ENCODE measurements at regions not wholly inside any gene's neighbourhood (a gene's known extent, or its start where the extent isn't known, plus 50 kb on each side); places are given as distances from the start of the nearest gene placed in this dataset.
"Not testable (repeated sequence)": the region's sequence is repeated elsewhere in the genome, so short reads cannot be mapped to it uniquely, and the experiment has no call there.

DNA sequence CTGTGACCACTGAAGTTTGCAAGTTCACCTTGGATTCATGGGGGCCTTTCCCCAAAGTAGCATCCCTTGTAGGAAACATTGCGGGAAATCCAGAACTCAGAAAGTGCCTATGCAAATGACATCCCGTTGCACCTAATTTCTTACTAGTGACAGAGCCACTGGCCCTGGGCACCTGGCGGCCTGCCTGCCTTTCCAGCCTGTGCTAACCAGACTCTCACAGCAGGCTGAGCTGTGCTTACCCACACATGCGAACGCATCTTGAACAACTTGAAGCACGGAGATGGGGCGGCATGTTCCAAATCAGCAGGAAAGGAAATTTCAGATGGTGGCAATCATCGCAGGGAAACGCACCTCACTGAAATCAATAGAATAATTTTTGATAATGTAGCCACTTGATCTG lies 405.8 kb downstream of the TMEM182 start:
- no peak for DNase-seq (ENCODE audit: low spot score)

- no peak for DNase-seq (ENCODE audit: low spot score)
Measured at GRCh38 chr2:103169861-103170260, 408.0 kb downstream of the TMEM182 start.

DNA sequence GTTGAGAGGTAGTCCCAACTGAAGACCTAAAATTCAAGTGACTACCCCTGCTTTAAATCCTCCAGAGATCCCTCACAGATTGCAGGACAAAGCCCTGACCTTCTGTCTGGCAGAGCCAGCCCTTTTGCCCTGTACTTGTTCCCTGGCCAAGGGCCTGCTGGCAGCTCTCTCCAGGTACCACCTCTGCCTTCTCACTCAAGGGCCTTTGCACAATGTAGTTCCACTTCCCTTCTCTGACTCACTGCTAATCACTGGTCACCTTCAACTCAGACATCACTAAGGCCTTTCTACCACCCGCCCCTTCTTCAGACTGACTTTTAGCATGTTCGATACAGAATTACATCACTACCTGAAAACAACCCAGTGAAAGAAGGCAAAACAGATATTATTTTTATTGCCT lies 411.0 kb downstream of the TMEM182 start:
- no peak for DNase-seq (ENCODE audit: low spot score)

- DNase-seq (ENCODE audit: low spot score) = no peak
Measured at GRCh38 chr2:103174711-103175110, 412.9 kb downstream of the TMEM182 start.

DNA sequence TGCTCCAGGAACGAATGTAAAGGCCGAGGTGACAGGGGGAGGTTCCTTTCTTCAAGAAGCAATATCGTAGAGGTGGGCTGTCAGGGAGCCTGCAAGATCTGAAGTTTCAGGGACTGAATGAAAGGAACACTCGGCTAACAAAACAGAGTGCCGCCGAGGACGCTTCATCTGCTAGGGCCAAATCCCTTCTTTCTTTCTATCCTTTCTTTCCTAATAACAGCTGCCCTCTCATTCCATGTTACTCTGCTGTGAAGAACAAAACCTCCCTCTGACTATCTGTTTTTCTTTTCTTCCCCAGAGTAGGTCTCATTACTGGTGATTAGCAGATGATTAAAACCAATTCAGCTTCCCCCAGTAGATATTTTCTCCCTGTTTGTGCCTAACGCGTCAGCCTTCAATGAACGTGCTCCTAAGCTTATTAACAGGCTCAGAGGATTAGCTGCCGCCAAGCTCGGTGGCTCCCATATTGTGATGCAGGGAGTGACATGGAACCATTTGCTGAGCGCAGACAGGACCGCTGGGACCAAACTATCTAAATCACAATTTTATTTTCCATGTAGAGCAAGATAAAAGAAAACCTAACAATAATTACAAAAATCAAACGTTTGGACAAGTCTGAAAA lies 414.6 kb downstream of the TMEM182 start:
- DNase-seq (ENCODE audit: low spot score) = no peak

- DNase-seq (ENCODE audit: low spot score) = no peak
Measured at GRCh38 chr2:103179798-103180197, 418.0 kb downstream of the TMEM182 start.

- DNase-seq (ENCODE audit: low spot score) = no peak
Measured at GRCh38 chr2:103183061-103183460, 421.2 kb downstream of the TMEM182 start.

- no peak for DNase-seq (ENCODE audit: low spot score)
Measured at GRCh38 chr2:103196802-103197201, 435.0 kb downstream of the TMEM182 start.

- not testable (repeated sequence) for DNase-seq (ENCODE audit: low spot score)
Measured at GRCh38 chr2:103200774-103201173, 438.9 kb downstream of the TMEM182 start.

DNA sequence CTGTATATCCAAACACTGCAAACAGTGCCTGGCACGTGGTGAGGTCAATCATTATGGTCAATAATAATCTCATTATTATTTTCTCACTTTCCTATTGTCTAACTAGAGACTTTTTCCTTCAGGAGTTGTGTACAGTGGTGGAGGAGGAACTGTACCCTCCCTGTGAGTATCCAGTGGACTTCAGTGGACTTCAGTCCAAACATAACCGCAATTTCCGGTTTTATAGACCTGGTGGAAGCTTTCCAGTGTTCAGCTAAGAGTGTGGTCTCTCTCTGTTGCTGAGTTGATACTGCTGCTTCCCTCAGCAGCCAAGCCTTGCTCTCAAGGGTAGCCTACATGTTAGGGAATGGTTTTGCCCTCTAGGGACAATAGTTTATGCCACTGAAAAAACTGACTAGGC lies 447.1 kb downstream of the TMEM182 start:
- DNase-seq (ENCODE audit: low spot score) = no peak

DNA sequence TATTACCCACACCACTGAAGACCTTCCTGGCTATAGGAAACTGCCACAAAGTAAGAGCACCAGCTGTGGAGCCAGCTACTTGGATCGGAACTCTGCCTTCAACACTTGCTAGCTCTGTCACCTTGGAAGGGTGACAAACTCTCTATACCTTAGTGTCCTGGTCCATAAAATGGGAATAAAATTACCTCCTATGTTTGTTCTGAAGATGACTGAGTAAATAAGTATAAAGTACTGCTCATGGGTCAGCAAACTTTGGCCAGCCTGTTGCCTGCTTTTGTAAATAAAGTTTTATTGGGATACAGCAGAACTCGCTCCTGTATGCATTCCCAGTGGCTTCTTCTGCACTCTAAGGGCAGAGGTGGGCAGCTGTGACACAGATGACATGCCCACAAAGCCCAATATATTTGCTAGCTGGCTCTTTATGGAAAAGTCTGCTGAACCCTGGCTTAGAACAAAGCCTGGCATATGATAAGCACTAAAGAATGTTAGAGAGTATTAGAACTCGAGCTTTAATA lies 451.3 kb downstream of the TMEM182 start:
- DNase-seq (ENCODE audit: low spot score) = no peak

- no peak for DNase-seq (ENCODE audit: low spot score)
Measured at GRCh38 chr2:103218516-103218915, 456.7 kb downstream of the TMEM182 start.

DNA sequence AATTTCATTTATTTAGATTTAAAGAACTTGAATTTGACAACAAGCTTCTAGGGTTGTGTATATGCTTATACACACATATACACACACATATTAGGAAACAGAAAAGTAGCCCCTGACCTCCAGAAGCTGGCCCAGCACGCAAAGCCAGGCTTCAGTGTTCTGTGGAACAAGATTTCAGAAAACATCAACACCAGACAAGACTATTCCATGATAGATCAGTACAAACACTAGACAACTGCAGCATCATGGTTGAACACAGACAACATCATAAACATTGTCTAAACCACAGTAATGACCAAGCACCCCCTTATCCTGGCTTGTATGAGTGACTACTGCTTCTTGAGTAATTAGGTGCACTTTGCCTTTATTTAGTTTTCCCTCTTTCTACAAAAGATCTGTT lies 457.6 kb downstream of the TMEM182 start:
- no peak for DNase-seq (ENCODE audit: low spot score)

DNA sequence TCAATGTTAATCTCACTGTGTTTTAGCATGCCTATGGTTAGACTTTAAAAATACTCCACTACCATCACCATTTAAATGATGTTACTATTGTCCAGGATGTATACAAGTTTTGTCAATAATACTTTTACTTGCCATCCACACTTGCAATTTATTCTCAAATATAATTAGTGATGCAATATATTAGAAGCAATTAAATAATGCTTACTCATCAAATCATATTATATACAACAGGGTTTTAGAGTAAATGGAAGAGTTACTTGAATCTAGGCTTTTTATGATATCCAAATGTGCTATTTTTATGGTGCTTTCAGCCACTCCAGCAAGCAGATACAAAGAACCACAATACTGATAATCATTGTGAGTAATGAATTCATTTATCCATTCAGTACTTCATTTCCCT lies 461.1 kb downstream of the TMEM182 start:
- no peak for DNase-seq (ENCODE audit: low spot score)

- no peak for DNase-seq (ENCODE audit: low spot score)
Measured at GRCh38 chr2:103230796-103231195, 469.0 kb downstream of the TMEM182 start.

DNA sequence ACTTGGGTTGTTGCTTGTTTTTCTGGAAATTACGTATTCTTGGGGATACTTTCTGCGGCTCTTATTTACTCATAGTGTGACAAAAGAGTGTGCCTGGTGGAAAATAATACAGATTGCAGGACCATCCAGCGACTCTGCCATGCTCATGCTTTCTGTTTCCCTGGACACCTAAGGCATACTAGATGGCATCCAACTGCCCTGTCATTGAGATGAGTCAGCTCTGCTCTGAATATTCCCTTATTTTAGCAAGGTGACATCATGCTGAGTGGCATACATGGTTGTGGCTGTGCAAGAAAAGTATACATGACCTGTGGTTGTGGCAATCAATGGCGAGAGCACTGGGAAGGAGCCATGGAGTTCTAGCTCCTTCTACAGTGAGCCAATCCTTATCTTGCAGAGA lies 471.0 kb downstream of the TMEM182 start:
- DNase-seq (ENCODE audit: low spot score) = no peak

DNA sequence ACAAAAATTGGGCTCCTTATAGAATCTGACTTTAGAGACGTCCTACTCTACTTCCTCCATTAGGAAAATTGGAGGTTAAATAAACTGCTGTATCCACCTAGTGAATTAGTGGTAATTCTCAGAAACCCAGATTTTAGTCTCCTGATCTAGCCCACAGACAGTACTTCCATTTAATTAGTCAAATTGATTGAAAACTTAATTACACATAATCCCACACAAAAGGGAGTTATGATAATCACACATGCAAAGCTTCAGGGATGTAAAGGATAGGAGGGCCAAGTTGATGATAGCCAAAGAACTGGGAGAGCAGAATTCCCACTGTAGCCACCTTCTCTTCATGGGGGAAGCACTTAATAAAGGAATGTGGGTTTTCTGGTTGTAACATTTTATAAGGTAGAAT lies 471.9 kb downstream of the TMEM182 start:
- DNase-seq (ENCODE audit: low spot score) = no peak

DNA sequence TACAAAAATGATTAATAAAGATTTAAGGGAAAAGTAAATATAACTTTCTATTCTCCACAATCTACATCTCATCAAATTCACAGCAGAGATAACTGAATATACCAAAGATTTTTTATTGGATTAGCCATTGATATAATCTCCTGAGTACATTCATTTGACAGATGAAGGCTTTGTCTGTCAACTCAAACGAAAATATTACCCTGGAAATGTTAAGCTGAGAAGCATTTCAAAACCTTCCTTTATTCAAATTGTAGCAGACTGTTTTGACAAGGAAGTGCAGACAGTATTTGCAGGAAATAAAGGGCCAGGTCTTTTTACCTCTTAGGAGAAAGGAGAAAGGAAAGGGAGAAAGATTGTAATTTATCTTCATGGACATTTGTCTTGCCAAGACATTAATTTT lies 473.5 kb downstream of the TMEM182 start:
- no peak for DNase-seq (ENCODE audit: low spot score)

DNA sequence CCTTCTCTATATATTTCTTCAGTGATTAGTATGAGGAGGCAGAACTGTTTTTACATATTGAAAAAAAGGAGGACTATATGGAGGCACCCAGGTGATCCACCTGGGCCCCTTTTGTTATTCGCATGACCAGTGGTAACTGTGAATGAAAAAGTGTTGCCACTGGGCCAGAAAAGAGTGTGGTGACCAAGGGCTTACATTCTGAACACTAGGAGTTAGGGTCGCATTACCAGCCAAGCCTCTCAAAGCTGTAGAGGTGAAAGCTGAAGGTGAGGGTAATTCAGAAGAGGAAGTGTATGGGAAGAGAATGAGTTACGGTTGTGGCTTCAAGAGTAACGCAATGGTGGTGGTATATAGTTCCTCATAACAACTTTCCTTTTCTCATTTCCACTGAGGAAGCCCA lies 487.6 kb downstream of the TMEM182 start:
- no peak for DNase-seq (ENCODE audit: low spot score)

DNA sequence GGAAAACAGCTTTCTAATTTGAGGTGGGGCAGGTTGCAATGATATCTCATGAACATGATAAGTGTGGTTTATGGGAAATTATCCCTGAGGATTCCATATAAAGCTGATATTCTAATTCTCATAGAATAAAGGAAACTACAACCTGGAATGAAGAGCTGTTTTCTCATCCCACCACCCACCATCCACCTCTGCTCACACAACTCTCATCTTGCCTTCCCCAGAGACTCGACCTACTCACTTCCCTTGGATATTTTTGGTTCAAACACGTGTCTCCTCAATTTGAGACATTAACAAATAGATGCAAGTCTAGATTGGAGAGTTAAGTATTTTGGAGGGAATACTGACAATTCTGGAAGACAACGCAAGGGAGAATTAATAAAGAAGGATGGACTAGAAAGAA lies 490.9 kb downstream of the TMEM182 start:
- DNase-seq (ENCODE audit: low spot score) = no peak

- DNase-seq (ENCODE audit: low spot score) = no peak
Measured at GRCh38 chr2:103254611-103255010, 492.8 kb downstream of the TMEM182 start.

DNA sequence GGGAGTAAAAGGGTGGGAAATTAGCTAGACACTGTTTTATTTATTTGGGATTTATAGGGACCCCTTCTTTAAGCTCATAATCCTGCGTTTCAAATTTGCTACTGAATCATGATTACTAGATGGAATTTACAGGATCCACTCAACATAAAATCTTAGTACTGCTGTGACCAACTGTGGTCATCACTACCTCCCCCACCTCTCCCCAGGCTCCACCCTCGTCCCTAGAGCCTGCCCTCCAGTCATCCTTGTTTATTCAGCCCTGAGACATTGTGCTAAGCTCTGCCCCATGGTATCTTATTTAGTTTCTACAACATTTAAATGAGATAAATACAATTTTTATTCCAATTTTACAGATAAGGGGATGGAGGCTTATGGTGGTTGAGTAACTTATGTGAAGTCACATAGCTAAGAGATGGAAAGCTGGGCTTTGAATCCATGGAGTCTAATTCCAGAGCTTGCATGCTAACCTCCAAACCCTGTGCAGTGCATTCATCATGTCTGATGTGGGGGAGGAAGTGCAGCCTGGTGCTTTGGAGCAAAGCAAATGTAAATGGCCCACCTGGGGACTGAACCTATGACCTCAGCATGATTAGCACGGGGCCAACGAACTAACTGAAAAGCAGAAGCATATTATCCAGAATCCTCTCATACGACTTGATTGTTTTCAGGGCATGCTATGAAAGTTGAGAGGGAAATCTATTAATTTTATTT lies 502.4 kb downstream of the TMEM182 start:
- DNase-seq (ENCODE audit: low spot score) = no peak

- DNase-seq (ENCODE audit: low spot score) = no peak
Measured at GRCh38 chr2:103265521-103265920, 503.7 kb downstream of the TMEM182 start.

Measured in AG08396 (cell line).